SK-N-SH treated with all-trans-retinoic acid at 6 μM for 48 hours (cell line): ENCODE measurements at regions not wholly inside any gene's neighbourhood (a gene's known extent, or its start where the extent isn't known, plus 50 kb on each side); places are given as distances from the start of the nearest gene placed in this dataset.

Experiments used
- ATAC-seq: fragments of 200-7000 bp; cut with Tn5 transposase; 3 replicates; pipeline ENCODE4 v1.9.1; 2020; ENCODE audit warnings: mild to moderate bottlenecking, moderate library complexity
- ARNTL ChIP-seq: fragments of 450-650 bp; formaldehyde crosslinking; IDR thresholded peaks from 2 replicates; pipeline ENCODE4 v1.5.0; 2020; ENCODE audit warnings: low read depth, mild to moderate bottlenecking, moderate library complexity, borderline replicate concordance
- BACH2 ChIP-seq: fragments of 250-450 bp; sonication (Bioruptor Pico); IDR thresholded peaks from 2 replicates; pipeline ENCODE4 v1.9.0; 2021; ENCODE audit warnings: mild to moderate bottlenecking, borderline replicate concordance
- CSDC2 ChIP-seq: fragments of 250-450 bp; sonication (Bioruptor Pico); IDR thresholded peaks from 2 replicates; pipeline ENCODE4 v1.5.0; 2020; ENCODE audit warnings: mild to moderate bottlenecking, moderate library complexity
- ESRRG ChIP-seq: fragments of 250-450 bp; sonication (Bioruptor Pico); IDR thresholded peaks from 2 replicates; pipeline ENCODE4 v1.6.1; 2021; ENCODE audit warnings: mild to moderate bottlenecking
- GLIS3 ChIP-seq: fragments of 250-450 bp; sonication (Bioruptor Pico); IDR thresholded peaks from 2 replicates; pipeline ENCODE4 v1.5.0; 2020; ENCODE audit warnings: mild to moderate bottlenecking, moderate library complexity
- ISL1 ChIP-seq: fragments of 250-450 bp; sonication (Bioruptor Pico); IDR thresholded peaks from 2 replicates; pipeline ENCODE4 v2.1.2; 2022; ENCODE audit warnings: mild to moderate bottlenecking, moderate library complexity
- OSR1 ChIP-seq: fragments of 250-450 bp; sonication (Bioruptor Pico); IDR thresholded peaks from 2 replicates; pipeline ENCODE4 v1.8.0; 2022; ENCODE audit warnings: moderate library complexity, mild to moderate bottlenecking, inconsistent platforms
- PPARA ChIP-seq: fragments of 250-450 bp; sonication (Bioruptor Pico); IDR thresholded peaks from 2 replicates; pipeline ENCODE4 v1.5.0; 2020; ENCODE audit warnings: mild to moderate bottlenecking, borderline replicate concordance
- RARB ChIP-seq: fragments of 250-450 bp; sonication (Bioruptor Pico); IDR thresholded peaks from 2 replicates; pipeline ENCODE4 v1.8.0; 2021; ENCODE audit warnings: mild to moderate bottlenecking, moderate library complexity
- SNAI2 ChIP-seq: fragments of 250-450 bp; sonication (Bioruptor Pico); IDR thresholded peaks from 2 replicates; pipeline ENCODE4 v1.5.0; 2020; ENCODE audit warnings: mild to moderate bottlenecking, moderate library complexity
- TCF4 ChIP-seq: fragments of 250-450 bp; sonication (Bioruptor Pico); IDR thresholded peaks from 2 replicates; pipeline ENCODE4 v1.8.0; 2021; ENCODE audit warnings: mild to moderate bottlenecking, moderate library complexity, borderline replicate concordance
- TOX ChIP-seq: fragments of 250-450 bp; sonication (Bioruptor Pico); IDR thresholded peaks from 2 replicates; pipeline ENCODE4 v1.8.0; 2021; ENCODE audit warnings: mild to moderate bottlenecking, moderate library complexity, borderline replicate concordance
- ZC3H10 ChIP-seq: fragments of 250-450 bp; sonication (Bioruptor Pico); IDR thresholded peaks from 2 replicates; pipeline ENCODE4 v1.5.1; 2021; ENCODE audit warnings: mild to moderate bottlenecking, moderate library complexity
- ZFP3 ChIP-seq: fragments of 250-450 bp; sonication (Bioruptor Pico); IDR thresholded peaks from 2 replicates; pipeline ENCODE4 v1.5.0; 2020; ENCODE audit warnings: mild to moderate bottlenecking, moderate library complexity
- ZFP30 ChIP-seq: fragments of 450-650 bp; formaldehyde crosslinking; IDR thresholded peaks from 2 replicates; pipeline ENCODE4 v1.5.0; 2022; ENCODE audit warnings: mild to moderate bottlenecking, moderate library complexity
- ZNF565 ChIP-seq: fragments of 450-650 bp; formaldehyde crosslinking; conservative IDR thresholded peaks from 2 replicates; pipeline ENCODE4 v1.5.0; 2020; ENCODE audit warnings: low read depth, mild to moderate bottlenecking, moderate library complexity
- ZNF70 ChIP-seq: fragments of 450-650 bp; formaldehyde crosslinking; IDR thresholded peaks from 2 replicates; pipeline ENCODE4 v1.5.0; 2020; ENCODE audit warnings: mild to moderate bottlenecking, moderate library complexity
- ZNF8 ChIP-seq: fragments of 450-650 bp; formaldehyde crosslinking; IDR thresholded peaks from 2 replicates; pipeline ENCODE4 v1.5.0; 2020; ENCODE audit warnings: mild to moderate bottlenecking, moderate library complexity
- TF ChIP-seq, protein P1 (sequence below): fragments of 250-450 bp; sonication (Bioruptor Pico); IDR thresholded peaks from 2 replicates; pipeline ENCODE4 v1.5.0; 2020; ENCODE audit warnings: mild to moderate bottlenecking, moderate library complexity
- TF ChIP-seq, protein P2 (sequence below): fragments of 250-450 bp; sonication (Bioruptor Pico); IDR thresholded peaks from 2 replicates; pipeline ENCODE4 v1.5.1; 2020; ENCODE audit warnings: low read depth, mild to moderate bottlenecking, moderate library complexity
- TF ChIP-seq, protein P3 (sequence below): fragments of 250-450 bp; sonication (Bioruptor Pico); IDR thresholded peaks from 2 replicates; pipeline ENCODE4 v1.5.1; 2021; ENCODE audit warnings: mild to moderate bottlenecking, moderate library complexity
- TF ChIP-seq, protein P4 (sequence below): fragments of 250-450 bp; sonication (Bioruptor Pico); IDR thresholded peaks from 2 replicates; pipeline ENCODE4 v1.8.0; 2020; ENCODE audit warnings: mild to moderate bottlenecking, moderate library complexity, borderline replicate concordance
- TF ChIP-seq, protein P5 (sequence below): fragments of 250-450 bp; sonication (Bioruptor Pico); IDR thresholded peaks from 2 replicates; pipeline ENCODE4 v1.8.0; 2021; ENCODE audit warnings: low read depth, mild to moderate bottlenecking, moderate library complexity, borderline replicate concordance

DNA sequence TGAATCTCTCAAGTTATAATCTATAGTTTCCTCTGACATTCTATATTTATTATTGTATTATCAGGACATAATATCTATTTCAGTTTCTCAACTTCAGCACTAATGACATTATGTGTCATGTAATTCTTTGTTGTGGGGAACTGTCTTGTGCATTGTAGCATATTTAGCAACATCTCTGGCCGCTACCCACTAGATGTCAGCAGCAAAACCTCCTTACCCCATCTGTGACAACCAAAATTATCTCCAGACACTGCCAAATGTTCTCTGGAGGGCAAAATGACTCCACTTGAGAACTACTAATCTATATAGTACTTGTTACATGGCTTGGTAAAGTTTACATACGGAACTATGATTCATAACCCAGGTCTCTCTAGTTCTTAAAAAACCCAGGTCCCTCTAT is 110.2 kb downstream of the RASSF9 start:
- no peak for TF ChIP-seq PPARA (CRISPR knock-in tag)
- TF ChIP-seq, protein P1, sequence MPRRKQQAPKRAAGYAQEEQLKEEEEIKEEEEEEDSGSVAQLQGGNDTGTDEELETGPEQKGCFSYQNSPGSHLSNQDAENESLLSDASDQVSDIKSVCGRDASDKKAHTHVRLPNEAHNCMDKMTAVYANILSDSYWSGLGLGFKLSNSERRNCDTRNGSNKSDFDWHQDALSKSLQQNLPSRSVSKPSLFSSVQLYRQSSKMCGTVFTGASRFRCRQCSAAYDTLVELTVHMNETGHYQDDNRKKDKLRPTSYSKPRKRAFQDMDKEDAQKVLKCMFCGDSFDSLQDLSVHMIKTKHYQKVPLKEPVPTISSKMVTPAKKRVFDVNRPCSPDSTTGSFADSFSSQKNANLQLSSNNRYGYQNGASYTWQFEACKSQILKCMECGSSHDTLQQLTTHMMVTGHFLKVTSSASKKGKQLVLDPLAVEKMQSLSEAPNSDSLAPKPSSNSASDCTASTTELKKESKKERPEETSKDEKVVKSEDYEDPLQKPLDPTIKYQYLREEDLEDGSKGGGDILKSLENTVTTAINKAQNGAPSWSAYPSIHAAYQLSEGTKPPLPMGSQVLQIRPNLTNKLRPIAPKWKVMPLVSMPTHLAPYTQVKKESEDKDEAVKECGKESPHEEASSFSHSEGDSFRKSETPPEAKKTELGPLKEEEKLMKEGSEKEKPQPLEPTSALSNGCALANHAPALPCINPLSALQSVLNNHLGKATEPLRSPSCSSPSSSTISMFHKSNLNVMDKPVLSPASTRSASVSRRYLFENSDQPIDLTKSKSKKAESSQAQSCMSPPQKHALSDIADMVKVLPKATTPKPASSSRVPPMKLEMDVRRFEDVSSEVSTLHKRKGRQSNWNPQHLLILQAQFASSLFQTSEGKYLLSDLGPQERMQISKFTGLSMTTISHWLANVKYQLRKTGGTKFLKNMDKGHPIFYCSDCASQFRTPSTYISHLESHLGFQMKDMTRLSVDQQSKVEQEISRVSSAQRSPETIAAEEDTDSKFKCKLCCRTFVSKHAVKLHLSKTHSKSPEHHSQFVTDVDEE: no peak
- no peak for TF ChIP-seq ZC3H10
- TF ChIP-seq, protein P2, sequence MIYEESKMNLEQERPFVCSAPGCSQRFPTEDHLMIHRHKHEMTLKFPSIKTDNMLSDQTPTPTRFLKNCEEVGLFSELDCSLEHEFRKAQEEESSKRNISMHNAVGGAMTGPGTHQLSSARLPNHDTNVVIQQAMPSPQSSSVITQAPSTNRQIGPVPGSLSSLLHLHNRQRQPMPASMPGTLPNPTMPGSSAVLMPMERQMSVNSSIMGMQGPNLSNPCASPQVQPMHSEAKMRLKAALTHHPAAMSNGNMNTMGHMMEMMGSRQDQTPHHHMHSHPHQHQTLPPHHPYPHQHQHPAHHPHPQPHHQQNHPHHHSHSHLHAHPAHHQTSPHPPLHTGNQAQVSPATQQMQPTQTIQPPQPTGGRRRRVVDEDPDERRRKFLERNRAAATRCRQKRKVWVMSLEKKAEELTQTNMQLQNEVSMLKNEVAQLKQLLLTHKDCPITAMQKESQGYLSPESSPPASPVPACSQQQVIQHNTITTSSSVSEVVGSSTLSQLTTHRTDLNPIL (CRISPR knock-in tag): no peak
- no peak for TF ChIP-seq ZFP30 (CRISPR knock-in tag)
- no peak for TF ChIP-seq OSR1 (CRISPR knock-in tag)
- no peak for TF ChIP-seq ZNF8 (CRISPR knock-in tag)
- no peak for TF ChIP-seq ZNF565 (CRISPR knock-in tag)
- TF ChIP-seq ESRRG (CRISPR knock-in tag): no peak
- no peak for TF ChIP-seq ZNF70 (CRISPR knock-in tag)
- TF ChIP-seq BACH2: no peak
- TF ChIP-seq GLIS3 (CRISPR knock-in tag): no peak
- TF ChIP-seq, protein P3, sequence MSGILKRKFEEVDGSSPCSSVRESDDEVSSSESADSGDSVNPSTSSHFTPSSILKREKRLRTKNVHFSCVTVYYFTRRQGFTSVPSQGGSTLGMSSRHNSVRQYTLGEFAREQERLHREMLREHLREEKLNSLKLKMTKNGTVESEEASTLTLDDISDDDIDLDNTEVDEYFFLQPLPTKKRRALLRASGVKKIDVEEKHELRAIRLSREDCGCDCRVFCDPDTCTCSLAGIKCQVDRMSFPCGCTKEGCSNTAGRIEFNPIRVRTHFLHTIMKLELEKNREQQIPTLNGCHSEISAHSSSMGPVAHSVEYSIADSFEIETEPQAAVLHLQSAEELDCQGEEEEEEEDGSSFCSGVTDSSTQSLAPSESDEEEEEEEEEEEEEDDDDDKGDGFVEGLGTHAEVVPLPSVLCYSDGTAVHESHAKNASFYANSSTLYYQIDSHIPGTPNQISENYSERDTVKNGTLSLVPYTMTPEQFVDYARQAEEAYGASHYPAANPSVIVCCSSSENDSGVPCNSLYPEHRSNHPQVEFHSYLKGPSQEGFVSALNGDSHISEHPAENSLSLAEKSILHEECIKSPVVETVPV (CRISPR knock-in tag): no peak
- no peak for TF ChIP-seq SNAI2 (CRISPR knock-in tag)
- no peak for TF ChIP-seq CSDC2 (CRISPR knock-in tag)
- TF ChIP-seq, protein P4, sequence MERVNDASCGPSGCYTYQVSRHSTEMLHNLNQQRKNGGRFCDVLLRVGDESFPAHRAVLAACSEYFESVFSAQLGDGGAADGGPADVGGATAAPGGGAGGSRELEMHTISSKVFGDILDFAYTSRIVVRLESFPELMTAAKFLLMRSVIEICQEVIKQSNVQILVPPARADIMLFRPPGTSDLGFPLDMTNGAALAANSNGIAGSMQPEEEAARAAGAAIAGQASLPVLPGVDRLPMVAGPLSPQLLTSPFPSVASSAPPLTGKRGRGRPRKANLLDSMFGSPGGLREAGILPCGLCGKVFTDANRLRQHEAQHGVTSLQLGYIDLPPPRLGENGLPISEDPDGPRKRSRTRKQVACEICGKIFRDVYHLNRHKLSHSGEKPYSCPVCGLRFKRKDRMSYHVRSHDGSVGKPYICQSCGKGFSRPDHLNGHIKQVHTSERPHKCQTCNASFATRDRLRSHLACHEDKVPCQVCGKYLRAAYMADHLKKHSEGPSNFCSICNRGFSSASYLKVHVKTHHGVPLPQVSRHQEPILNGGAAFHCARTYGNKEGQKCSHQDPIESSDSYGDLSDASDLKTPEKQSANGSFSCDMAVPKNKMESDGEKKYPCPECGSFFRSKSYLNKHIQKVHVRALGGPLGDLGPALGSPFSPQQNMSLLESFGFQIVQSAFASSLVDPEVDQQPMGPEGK (CRISPR knock-in tag): no peak
- TF ChIP-seq ISL1 (CRISPR knock-in tag): no peak
- no peak for TF ChIP-seq TCF4 (CRISPR knock-in tag)
- TF ChIP-seq RARB (CRISPR knock-in tag): no peak
- no peak for TF ChIP-seq TOX
- no peak for ATAC-seq

DNA sequence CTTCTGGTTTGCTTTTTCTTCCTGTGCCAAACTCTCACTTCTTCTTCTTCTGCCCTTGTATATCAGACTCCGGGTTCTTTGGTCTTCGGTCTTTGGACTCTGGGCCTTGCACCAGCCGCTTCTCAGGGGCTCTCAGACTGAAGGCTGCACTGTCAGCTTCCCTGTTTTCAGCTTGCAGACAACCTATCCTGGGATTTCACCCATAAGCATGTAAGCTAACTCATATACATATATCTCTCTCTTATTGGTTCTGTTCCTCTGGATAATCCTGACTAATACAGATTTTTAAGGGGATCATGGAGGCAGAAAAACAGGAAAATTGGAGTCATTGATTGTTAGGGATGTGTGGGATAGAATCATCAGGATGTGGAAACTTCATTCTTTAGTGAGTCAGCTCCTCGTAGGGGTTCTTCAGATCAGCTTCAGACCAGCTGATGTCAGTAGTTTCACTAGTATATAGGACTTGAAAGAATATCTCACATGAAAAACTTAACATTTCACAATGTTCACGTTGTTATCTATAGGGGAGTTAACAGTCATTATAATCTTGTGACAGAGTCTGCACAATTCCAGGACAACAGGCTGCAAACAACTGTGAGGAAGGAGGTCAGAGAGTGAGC is 102.9 kb downstream of the RASSF9 start:
- TF ChIP-seq, protein P1: no peak
- TF ChIP-seq OSR1 (CRISPR knock-in tag): no peak
- TF ChIP-seq PPARA (CRISPR knock-in tag): no peak
- no peak for TF ChIP-seq ZNF565 (CRISPR knock-in tag)
- no peak for TF ChIP-seq ZFP3
- no peak for TF ChIP-seq BACH2
- TF ChIP-seq, protein P4 (CRISPR knock-in tag): no peak
- no peak for TF ChIP-seq TOX
- TF ChIP-seq, protein P2 (CRISPR knock-in tag): no peak
- TF ChIP-seq ARNTL (CRISPR knock-in tag): no peak
- TF ChIP-seq, protein P5, sequence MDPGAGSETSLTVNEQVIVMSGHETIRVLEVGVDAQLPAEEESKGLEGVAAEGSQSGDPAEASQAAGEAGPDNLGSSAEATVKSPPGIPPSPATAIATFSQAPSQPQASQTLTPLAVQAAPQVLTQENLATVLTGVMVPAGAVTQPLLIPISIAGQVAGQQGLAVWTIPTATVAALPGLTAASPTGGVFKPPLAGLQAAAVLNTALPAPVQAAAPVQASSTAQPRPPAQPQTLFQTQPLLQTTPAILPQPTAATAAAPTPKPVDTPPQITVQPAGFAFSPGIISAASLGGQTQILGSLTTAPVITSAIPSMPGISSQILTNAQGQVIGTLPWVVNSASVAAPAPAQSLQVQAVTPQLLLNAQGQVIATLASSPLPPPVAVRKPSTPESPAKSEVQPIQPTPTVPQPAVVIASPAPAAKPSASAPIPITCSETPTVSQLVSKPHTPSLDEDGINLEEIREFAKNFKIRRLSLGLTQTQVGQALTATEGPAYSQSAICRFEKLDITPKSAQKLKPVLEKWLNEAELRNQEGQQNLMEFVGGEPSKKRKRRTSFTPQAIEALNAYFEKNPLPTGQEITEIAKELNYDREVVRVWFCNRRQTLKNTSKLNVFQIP (CRISPR knock-in tag): no peak
- TF ChIP-seq RARB (CRISPR knock-in tag): no peak
- TF ChIP-seq ZC3H10: no peak
- no peak for TF ChIP-seq SNAI2 (CRISPR knock-in tag)
- TF ChIP-seq, all 23 proteins: peak for 0
- ATAC-seq: peak; percentile 50
